ENCODE measurements at regions not wholly inside any gene's neighbourhood (a gene's known extent, or its start where the extent isn't known, plus 50 kb on each side); places are given as distances from the start of the nearest gene placed in this dataset.

DNA sequence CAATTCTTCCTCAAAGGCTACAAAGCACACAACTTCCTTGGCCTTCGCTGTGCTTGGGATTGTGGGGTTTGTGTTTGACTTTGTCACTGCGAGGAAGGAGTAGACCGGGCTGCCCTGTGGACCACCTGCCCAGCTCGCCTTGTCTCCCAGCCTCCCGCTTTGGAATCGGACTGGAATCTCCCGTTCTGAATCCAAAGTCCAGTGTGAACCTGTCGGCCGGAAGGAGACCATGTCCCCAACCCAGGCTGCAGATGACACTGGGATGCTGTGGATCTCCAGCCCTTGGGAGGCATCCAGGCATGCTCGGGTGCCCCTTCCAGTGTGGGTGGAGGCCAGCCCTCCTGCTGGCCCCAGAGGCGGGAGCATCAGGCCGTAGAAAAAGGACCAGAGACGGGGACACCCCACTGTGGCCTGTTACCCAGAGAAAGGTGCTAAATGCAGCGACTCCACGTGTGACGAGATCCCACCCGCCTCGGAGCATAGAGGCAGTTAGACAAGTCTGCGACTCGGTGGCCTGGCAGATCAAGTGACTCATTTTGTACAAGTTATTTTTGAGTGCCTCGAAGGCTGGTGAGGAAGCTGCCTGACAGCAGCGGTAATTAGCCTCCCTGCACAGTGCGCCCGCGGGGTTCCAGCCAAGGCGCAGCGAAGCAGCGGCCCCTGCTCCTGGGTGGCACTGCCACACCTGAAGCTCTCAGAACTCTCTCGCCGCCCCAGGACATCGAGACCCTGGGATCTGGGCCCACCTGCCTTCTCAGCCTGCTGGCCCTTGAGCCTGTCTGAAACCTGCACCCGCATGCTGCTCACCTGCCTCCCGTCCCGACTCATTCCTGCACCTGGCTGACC lies 57.5 kb downstream of the ADRA2C start:
- no peak overlapping the region for H3K4me3 ChIP-seq (ENCODE audit: low read depth, low read length)
- no peak for DNase-seq (ENCODE audit: low read depth)
- TF ChIP-seq, protein P1, sequence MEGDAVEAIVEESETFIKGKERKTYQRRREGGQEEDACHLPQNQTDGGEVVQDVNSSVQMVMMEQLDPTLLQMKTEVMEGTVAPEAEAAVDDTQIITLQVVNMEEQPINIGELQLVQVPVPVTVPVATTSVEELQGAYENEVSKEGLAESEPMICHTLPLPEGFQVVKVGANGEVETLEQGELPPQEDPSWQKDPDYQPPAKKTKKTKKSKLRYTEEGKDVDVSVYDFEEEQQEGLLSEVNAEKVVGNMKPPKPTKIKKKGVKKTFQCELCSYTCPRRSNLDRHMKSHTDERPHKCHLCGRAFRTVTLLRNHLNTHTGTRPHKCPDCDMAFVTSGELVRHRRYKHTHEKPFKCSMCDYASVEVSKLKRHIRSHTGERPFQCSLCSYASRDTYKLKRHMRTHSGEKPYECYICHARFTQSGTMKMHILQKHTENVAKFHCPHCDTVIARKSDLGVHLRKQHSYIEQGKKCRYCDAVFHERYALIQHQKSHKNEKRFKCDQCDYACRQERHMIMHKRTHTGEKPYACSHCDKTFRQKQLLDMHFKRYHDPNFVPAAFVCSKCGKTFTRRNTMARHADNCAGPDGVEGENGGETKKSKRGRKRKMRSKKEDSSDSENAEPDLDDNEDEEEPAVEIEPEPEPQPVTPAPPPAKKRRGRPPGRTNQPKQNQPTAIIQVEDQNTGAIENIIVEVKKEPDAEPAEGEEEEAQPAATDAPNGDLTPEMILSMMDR (IDR thresholded peaks at IDR 0.05; ENCODE audit: insufficient read depth, low read length) = no peak

DNA sequence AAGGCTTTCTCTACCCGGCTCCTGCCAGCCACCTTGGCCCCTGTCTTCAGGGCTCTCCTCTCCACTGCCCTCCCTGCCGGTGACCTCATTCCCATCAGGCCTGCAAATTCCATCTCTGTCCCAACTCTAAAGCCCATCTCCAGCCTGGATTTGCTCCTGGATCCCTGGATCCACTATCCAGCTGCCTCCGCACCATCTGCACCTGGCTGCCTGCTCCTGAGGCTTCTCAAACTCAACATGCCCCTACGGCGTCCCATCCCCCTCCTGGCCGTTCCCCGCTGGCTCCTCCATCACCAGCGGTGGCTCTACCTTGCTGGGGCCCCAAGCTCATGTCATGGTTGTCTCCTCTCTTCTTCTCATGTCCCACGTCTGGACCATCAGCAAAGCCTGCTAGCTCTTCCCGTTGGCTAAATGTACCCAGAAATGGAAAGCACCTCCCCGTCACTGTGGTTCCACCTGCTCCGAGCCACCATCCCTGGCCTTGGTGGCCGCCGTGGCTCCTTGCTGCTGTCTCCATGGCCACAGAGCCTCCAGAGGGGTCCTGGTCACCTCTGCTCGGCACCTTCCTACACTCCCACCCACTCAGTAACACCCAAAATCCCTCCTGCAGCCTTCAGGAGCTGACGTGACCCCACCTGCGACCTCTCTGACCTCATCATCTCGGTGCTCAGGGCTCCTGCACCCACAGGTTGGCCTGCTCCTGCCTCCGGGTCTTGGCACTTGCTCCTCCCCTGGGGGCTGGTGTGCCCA lies 58.5 kb downstream of the ADRA2C start:
- DNase-seq (ENCODE audit: low read depth) = no peak

DNA sequence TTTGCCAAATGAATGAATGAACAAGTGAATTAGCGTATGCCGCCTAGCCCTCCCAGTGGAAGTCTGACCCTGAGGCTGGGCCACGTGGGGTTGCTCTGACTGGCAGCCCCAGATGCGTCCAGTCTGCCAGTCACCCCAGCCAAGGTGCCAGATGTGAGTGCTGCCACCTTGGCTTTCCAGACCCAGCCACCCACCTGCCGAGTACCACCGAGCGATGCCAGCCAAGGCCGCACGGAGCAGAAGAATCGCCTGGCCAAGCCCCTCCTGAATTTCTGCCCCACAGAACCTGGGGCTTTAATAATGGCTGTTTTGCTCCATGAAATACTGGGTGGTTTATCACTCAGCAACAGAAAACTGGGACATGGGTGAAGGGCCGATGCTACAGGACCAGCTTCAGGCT lies 59.3 kb downstream of the ADRA2C start:
- TF ChIP-seq, protein P1 (IDR thresholded peaks at IDR 0.05; ENCODE audit: insufficient read depth, low read length) = no peak
- no peak for DNase-seq (ENCODE audit: low read depth)
- no peak overlapping the region for H3K4me3 ChIP-seq (ENCODE audit: low read depth, low read length)

More for the DNA sequence above, 58.5 kb downstream of the ADRA2C start:
- no peak overlapping the region for H3K4me3 ChIP-seq (ENCODE audit: low read depth, low read length)
- TF ChIP-seq, protein P1 (IDR thresholded peaks at IDR 0.05; ENCODE audit: insufficient read depth, low read length) = no peak

DNA sequence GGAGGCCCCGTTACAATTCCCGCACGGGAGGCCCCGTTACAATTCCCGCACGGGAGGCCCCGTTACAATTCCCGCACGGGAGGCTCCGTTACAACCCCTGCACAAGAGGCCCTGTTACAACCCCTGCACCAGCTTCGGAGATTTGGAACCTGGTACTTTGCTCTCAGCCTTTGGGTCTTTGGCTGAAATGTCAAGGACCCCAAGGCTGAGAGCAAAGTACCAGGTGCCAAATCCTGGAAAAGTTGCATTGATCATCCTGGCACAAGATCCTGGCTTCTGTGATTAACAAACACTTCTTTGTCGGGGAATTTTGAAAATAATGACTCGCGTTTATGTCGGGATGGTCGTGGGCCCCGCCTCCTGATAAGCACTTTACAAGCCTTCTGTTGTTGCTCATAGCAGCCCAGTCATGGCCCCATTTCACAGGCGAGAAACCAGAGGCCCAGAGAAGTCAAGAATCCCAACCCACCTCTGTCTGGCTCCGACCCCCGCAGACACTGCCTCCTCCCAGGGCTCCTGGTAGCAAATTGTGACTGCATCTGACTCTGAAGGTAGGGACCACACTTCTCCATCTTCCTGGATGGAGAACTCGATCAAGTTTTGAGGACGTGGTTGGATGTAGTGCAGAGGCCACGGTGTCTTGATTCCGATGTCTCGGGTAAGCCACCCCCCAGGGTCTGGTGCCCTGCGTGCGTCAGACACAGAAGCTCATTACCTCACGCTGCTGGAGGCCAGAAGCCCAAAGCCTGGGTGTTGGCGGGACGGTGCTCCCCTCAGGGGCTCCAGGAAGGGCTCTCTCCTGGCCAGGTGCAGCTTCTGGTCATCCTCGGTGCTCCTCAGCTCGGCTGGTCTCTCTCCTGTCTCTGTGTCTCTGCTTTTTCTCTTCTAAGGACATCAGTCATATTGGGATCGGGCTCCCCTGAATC lies 60.3 kb downstream of the ADRA2C start:
- no peak overlapping the region for H3K4me3 ChIP-seq (ENCODE audit: low read depth, low read length)
- DNase-seq (ENCODE audit: low read depth) = no peak
- TF ChIP-seq, protein P1 (IDR thresholded peaks at IDR 0.05; ENCODE audit: insufficient read depth, low read length) = no peak

DNA sequence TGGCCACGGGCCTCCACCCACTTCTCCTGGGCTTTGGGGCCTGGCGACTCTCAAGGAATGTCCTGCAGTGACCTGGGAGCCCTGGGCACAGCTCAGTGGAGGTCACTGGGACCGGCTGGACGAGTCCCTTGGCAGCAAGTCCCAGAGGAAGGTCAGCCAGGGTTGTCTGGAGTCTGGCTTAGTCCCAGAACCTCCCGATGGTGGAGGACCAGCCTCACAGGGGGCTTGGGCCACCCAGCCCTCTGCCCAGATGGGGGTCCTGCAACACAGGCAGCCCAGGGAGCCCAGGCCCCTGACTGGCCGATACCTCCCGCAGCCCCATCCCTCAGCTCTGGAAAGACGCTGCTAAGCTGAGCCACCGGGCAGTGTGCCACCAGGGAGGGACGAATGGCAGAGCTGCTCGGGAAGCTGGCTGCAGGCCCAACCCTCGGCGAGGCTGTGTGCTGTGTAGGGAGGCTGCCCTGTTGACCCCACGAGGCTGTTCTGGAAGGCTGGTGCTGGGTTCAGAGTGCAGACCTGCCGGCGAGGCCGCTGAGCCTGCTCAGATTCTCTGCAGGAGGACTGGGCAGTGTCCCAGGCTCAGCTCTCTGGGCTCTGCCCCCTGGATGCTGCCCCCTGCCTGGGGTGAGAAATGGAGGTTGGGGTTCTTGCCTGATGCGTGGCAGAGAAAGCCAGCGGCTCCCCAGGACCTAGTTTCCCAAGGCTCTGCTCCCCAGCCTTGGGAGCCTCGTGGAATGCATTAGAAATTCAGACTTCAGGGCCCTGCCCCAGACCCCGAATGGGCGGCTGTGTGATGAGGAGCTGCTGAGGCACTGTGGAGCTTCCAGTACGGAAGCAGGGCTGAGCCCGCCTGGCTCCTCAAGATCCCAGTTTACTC lies 61.7 kb downstream of the ADRA2C start:
- TF ChIP-seq, protein P1 (IDR thresholded peaks at IDR 0.05; ENCODE audit: insufficient read depth, low read length) = no peak

More for the DNA sequence above, 61.7 kb downstream of the ADRA2C start:
- peak; percentile 60 for DNase-seq (ENCODE audit: low read depth)
- no peak overlapping the region for H3K4me3 ChIP-seq (ENCODE audit: low read depth, low read length)

All from fibroblast of the aortic adventitia (primary cell).